Esophagus squamous epithelium (tissue), 5 donors: ENCODE measurements at regions not wholly inside any gene's neighbourhood (a gene's known extent, or its start where the extent isn't known, plus 50 kb on each side); places are given as distances from the start of the nearest gene placed in this dataset.

ENCODE experiments used
- DNase-seq: peaks from one replicate; lab custom pipeline; 2025; lab: John Stamatoyannopoulos, UW
- H3K27ac ChIP-seq, 4 donors: fragments of 200-600 bp; sonication (generic); one replicate each; pipeline ENCODE4 v1.5.1; 2016 to 2019; ENCODE audit warnings: mild to moderate bottlenecking in 1 of 4
- H3K27me3 ChIP-seq, 4 donors: fragments of 200-600 bp; sonication (generic); 1 replicate in 3 of 4; 2 replicates in 1 of 4; pipeline versions ENCODE4 v1.5.1 to v1.6.0; 2017 to 2021; ENCODE audit warnings: antibody characterized with exemption in 1 of 4
- H3K36me3 ChIP-seq, 3 donors: fragments of 200-600 bp; sonication (generic); one replicate each; pipeline ENCODE4 v1.5.1; 2016 to 2019
- H3K4me1 ChIP-seq, 3 donors: fragments of 200-600 bp; sonication (generic); one replicate each; pipeline ENCODE4 v1.5.1; 2017 to 2019
- H3K4me3 ChIP-seq, 4 donors: fragments of 200-600 bp; sonication (generic); 1 replicate in 3 of 4; 2 replicates in 1 of 4; pipeline ENCODE4 v1.5.1; 2016 to 2019; ENCODE audit warnings: mild to moderate bottlenecking in 2 of 4, moderate library complexity in 1 of 4
- H3K9me3 ChIP-seq, 3 donors: fragments of 200-600 bp; sonication (generic); one replicate each; pipeline ENCODE4 v1.5.1; 2016 to 2019
- CTCF ChIP-seq, 6 experiments: fragments of 450-650 bp in 4 of 6; fragments of 200-600 bp in 2 of 6; sonication (generic) in 2 of 6; IDR thresholded peaks; one replicate each; pipeline ENCODE4 v1.5.1; 2016 to 2019; ENCODE audit warnings: antibody characterized with exemption in 6 of 6, mild to moderate bottlenecking in 4 of 6, moderate library complexity in 4 of 6
- POLR2A ChIP-seq, 4 donors: fragments of 450-650 bp; IDR thresholded peaks; one replicate each; pipeline ENCODE4 v1.6.1; 2017; ENCODE audit warnings: antibody characterized with exemption in 4 of 4, mild to moderate bottlenecking in 4 of 4, moderate library complexity in 3 of 4
- WGBS, 2 donors: methylation state at CpG; one replicate each; pipeline ENCODE4 v1.1.5; 2018; 5-methylcytosine and 5-hydroxymethylcytosine counted together
- intact Hi-C: fragments of 100-400 bp; cut with DNase I; formaldehyde crosslinking; loops from one replicate; pipeline ENCODE4 v1.15.0; 2022
- donor health status: DM: yes; HTN: yes; CAD: no.

- WGBS, 2 donors = 57 to 72% methylated on average over 2 to 3 of the region's 3 CpGs
- H3K27ac ChIP-seq = no peak overlapping the region
Measured at GRCh38 chr5:5584236-5584745, 161.8 kb downstream of the ICE1 start.

GRCh38 chr5:5583832-5584231, 161.4 kb downstream of the ICE1 start:
- no peak for DNase-seq
- H3K4me1 ChIP-seq = no peaks in the 10 kb centered on the region
- H3K4me3 ChIP-seq = no peak overlapping the region
- no peak overlapping the region for H3K27ac ChIP-seq
- H3K9me3 ChIP-seq = no peaks in the 10 kb centered on the region
- WGBS, 2 donors = 76 to 80% methylated on average over 4 to 5 of the region's 5 CpGs
- intact Hi-C loops = no loop called here
- TF ChIP-seq POLR2A (IDR thresholded peaks at IDR 0.05) (no peak), CTCF (IDR thresholded peaks at IDR 0.05) (no peak)
- no peaks in the 10 kb centered on the region for H3K36me3 ChIP-seq
- no peaks in the 10 kb centered on the region for H3K27me3 ChIP-seq

More at GRCh38 chr5:5584236-5584745, 161.8 kb downstream of the ICE1 start:
- TF ChIP-seq POLR2A (IDR thresholded peaks at IDR 0.05) = no peak
- no peak for TF ChIP-seq CTCF (IDR thresholded peaks at IDR 0.05)
- DNase-seq = no peak
- Histone ChIP-seq H3K4me1 (no peaks in the 10 kb centered on the region), H3K9me3 (no peaks in the 10 kb centered on the region), H3K4me3 (no peak overlapping the region), H3K27me3 (no peaks in the 10 kb centered on the region), H3K36me3 (no peaks in the 10 kb centered on the region)
- intact Hi-C loops = no loop called here

- 73 to 81% methylated on average over 5 of the region's 5 CpGs for WGBS, 2 donors
- Histone ChIP-seq H3K4me3 (no peak overlapping the region), H3K27ac (no peak overlapping the region), H3K36me3 (no peaks in the 10 kb centered on the region), H3K4me1 (no peaks in the 10 kb centered on the region), H3K27me3 (no peaks in the 10 kb centered on the region), H3K9me3 (no peaks in the 10 kb centered on the region)
- DNase-seq = no peak
- TF ChIP-seq CTCF (IDR thresholded peaks at IDR 0.05) = no peak
- no peak for TF ChIP-seq POLR2A (IDR thresholded peaks at IDR 0.05)
- intact Hi-C loops = no loop called here
Measured at GRCh38 chr5:5583023-5583765, 160.7 kb downstream of the ICE1 start.

GRCh38 chr5:5581080-5581479, 158.6 kb downstream of the ICE1 start:
- WGBS, 2 donors = 52 to 66% methylated on average over 3 of the region's 3 CpGs
- no peak for DNase-seq

More at GRCh38 chr5:5581080-5581479, 158.6 kb downstream of the ICE1 start:
- Histone ChIP-seq H3K27me3 (no peaks in the 10 kb centered on the region), H3K4me1 (no peaks in the 10 kb centered on the region), H3K36me3 (no peaks in the 10 kb centered on the region), H3K9me3 (no peaks in the 10 kb centered on the region), H3K4me3 (no peak overlapping the region), H3K27ac (no peak overlapping the region)
- intact Hi-C loops = no loop called here
- TF ChIP-seq CTCF (IDR thresholded peaks at IDR 0.05) (no peak), POLR2A (IDR thresholded peaks at IDR 0.05) (no peak)
